Activated T-cell treated with anti-CD3 and anti-CD28 coated beads, Interleukin-2, amount 50 U/mL, for 4 hours (primary cell): ENCODE measurements at regions not wholly inside any gene's neighbourhood (a gene's known extent, or its start where the extent isn't known, plus 50 kb on each side); places are given as distances from the start of the nearest gene placed in this dataset.
"Not testable (repeated sequence)": the region's sequence is repeated elsewhere in the genome, so short reads cannot be mapped to it uniquely, and the experiment has no call there.

ENCODE experiments used
- ATAC-seq, 2 donors: fragments of 200-7000 bp; cut with Tn5 transposase; one replicate each; pipeline ENCODE4 v1.10.0; 2021
- DNase-seq: peaks from one replicate; pipeline ENCODE4 v3.0.0-alpha.2; 2020
- H3K27me3 Mint-ChIP-seq: one replicate; pipeline ENCODE4 v1.8.0; 2021; ENCODE audit warnings: low read depth, mixed read lengths
- H3K36me3 Mint-ChIP-seq: one replicate; pipeline ENCODE4 v1.8.0; 2022; ENCODE audit warnings: mixed read lengths; ENCODE audit not compliant: insufficient read depth
- H3K4me1 Mint-ChIP-seq: one replicate; pipeline ENCODE4 v1.8.0; 2021; ENCODE audit warnings: low read depth, mixed read lengths
- H3K4me3 Mint-ChIP-seq: one replicate; pipeline ENCODE4 v1.8.0; 2021; ENCODE audit warnings: mild to moderate bottlenecking, moderate library complexity, mixed read lengths
- H3K9me3 Mint-ChIP-seq: one replicate; pipeline ENCODE4 v1.8.0; 2021; ENCODE audit warnings: mixed read lengths

DNA sequence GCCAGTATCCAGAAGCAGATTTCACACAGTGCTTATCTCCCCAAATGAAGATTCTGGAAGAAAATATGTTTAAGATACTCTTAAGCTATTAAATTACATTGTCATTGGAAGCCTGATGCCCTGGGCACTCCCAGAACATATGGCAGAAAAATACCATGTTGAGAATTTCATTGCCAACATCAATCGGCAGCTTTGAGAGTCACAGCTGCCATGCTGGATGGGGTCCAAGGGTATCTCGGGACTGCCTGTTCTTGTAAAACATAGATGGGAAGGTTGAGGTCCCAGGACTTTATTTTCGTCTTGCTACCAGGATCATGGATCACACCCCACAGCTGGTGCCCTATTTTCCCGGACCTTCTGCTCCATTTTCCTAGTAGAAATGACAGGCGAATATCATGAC lies 632.5 kb downstream of the SUCLG1 start:
- H3K4me1 Mint-ChIP-seq: no peaks in the 10 kb centered on the region
- ATAC-seq (no peak), DNase-seq (no peak)
- H3K9me3 Mint-ChIP-seq: peaks cover 4% of the 10 kb centered on the region
- H3K36me3 Mint-ChIP-seq: no peaks in the 10 kb centered on the region
- no peak overlapping the region for H3K4me3 Mint-ChIP-seq
- H3K27me3 Mint-ChIP-seq: no peaks in the 10 kb centered on the region

- Mint-ChIP-seq H3K27me3 (no peaks in the 10 kb centered on the region), H3K4me1 (no peaks in the 10 kb centered on the region), H3K36me3 (no peaks in the 10 kb centered on the region), H3K4me3 (no peak overlapping the region), H3K9me3 (peaks cover 4% of the 10 kb centered on the region)
- DNase-seq (no peak), ATAC-seq (no peak)
Observed at GRCh38 chr2:83823229-83823628, 635.9 kb downstream of the SUCLG1 start.

DNA sequence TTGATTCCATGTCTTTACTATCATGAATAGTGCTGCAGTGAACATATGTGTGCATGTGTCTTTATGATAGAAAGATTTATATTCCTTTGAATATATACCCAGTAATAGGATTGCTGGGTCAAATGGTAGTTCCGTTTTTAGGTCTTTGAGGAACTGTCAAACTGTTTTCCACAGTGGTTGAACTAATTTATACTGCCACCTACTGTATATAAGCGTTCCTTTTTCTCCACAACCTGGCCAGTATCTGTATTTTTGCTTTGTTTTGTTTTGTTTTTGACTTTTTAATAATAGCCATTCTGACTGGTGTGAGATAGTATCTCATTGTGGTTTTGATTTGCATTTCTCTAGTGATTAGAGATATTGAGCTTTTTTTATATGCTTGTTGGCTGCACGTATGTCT lies 641.6 kb downstream of the SUCLG1 start:
- Mint-ChIP-seq H3K4me3 (no peak overlapping the region), H3K9me3 (peaks cover 4% of the 10 kb centered on the region), H3K27me3 (no peaks in the 10 kb centered on the region), H3K36me3 (no peaks in the 10 kb centered on the region), H3K4me1 (no peaks in the 10 kb centered on the region)
- no peak for ATAC-seq
- DNase-seq: no peak

- H3K36me3 Mint-ChIP-seq: no peaks in the 10 kb centered on the region
- ATAC-seq: no peak
- H3K9me3 Mint-ChIP-seq: no peaks in the 10 kb centered on the region
- DNase-seq: no peak
- no peaks in the 10 kb centered on the region for H3K27me3 Mint-ChIP-seq
- H3K4me3 Mint-ChIP-seq: no peak overlapping the region
- H3K4me1 Mint-ChIP-seq: no peaks in the 10 kb centered on the region
Observed at GRCh38 chr2:83808878-83809277, 650.2 kb downstream of the SUCLG1 start.

GRCh38 chr2:83802604-83803003 lies 656.5 kb downstream of the SUCLG1 start:
- H3K4me3 Mint-ChIP-seq: no peak overlapping the region
- no peaks in the 10 kb centered on the region for H3K27me3 Mint-ChIP-seq
- H3K9me3 Mint-ChIP-seq: no peaks in the 10 kb centered on the region
- H3K36me3 Mint-ChIP-seq: no peaks in the 10 kb centered on the region
- no peak for DNase-seq
- ATAC-seq: no peak
- no peaks in the 10 kb centered on the region for H3K4me1 Mint-ChIP-seq

DNA sequence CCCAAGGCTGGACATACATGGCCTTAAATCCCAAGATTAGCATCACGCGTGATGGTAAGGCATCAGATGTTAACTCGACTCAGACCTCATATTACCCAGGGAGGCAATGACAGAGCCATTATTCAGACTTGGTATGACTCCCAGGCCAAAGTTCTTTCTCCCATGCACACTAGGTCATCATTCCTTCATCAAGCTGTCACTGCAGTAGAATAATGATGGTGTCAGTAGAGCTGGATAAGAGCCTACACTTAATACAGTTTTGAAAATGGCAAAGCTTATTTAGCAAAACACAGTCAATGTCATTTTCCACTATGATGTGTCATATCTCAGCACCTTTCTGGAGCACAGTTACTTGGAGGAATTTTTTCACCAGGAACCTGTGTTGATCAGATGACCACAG lies 663.3 kb downstream of the SUCLG1 start:
- no peaks in the 10 kb centered on the region for H3K4me1 Mint-ChIP-seq
- H3K4me3 Mint-ChIP-seq: no peak overlapping the region
- no peaks in the 10 kb centered on the region for H3K27me3 Mint-ChIP-seq
- H3K36me3 Mint-ChIP-seq: no peaks in the 10 kb centered on the region
- no peaks in the 10 kb centered on the region for H3K9me3 Mint-ChIP-seq
- DNase-seq (no peak), ATAC-seq (no peak)

- not testable (repeated sequence) for DNase-seq, H3K27me3 Mint-ChIP-seq, ATAC-seq, H3K4me3 Mint-ChIP-seq, H3K4me1 Mint-ChIP-seq, H3K36me3 Mint-ChIP-seq, H3K9me3 Mint-ChIP-seq
Observed at GRCh38 chr2:83790467-83790866, 668.6 kb downstream of the SUCLG1 start.

DNA sequence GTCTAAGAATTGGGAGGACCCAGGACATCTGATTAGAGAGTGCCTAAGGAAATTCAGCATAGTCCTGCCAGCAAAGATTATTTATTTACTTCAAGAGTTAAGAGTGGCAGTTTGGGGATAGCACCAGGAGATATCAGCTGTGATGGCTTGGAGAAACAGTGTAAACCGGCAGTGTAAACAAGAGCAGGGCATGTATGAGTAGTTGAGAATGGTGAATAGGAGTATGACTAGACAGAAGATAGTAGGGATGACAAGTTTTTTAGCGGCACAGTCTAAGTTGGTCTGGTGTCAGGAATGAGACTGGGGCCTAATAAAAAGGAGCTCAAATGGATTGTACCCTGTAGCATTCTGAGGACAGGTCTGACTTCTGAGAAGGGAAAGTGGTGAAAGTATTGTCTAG lies 669.4 kb downstream of the SUCLG1 start:
- not testable (repeated sequence) for ATAC-seq, H3K9me3 Mint-ChIP-seq, H3K36me3 Mint-ChIP-seq, H3K27me3 Mint-ChIP-seq, H3K4me3 Mint-ChIP-seq, DNase-seq, H3K4me1 Mint-ChIP-seq

- H3K27me3 Mint-ChIP-seq, DNase-seq, H3K36me3 Mint-ChIP-seq: not testable (repeated sequence)
Observed at GRCh38 chr2:83788938-83789566, 670.0 kb downstream of the SUCLG1 start.

DNA sequence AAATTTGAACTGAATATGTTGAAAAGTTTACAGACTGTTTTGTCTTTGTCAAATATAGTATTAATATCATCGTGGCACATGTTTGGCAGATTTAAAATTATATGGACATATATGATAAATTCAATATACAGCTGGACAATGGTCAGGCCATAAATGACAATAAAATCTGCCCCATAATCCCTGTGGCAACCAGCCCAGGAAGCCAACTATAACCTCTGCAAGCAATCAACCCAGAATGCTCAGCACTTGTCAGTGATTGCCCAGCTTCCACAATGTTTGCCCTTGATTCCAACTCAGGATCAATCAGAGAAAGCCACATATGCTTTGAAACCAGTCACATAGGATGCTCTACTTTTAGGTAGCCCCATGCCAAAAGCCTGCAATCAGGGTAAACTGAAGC lies 671.9 kb downstream of the SUCLG1 start:
- no peak for ATAC-seq
- Mint-ChIP-seq H3K4me3 (no peak overlapping the region), H3K9me3 (no peaks in the 10 kb centered on the region), H3K36me3 (no peaks in the 10 kb centered on the region), H3K4me1 (no peaks in the 10 kb centered on the region), H3K27me3 (no peaks in the 10 kb centered on the region)
- DNase-seq: no peak

More at GRCh38 chr2:83788938-83789566, 670.0 kb downstream of the SUCLG1 start:
- not testable (repeated sequence) for H3K4me1 Mint-ChIP-seq, H3K9me3 Mint-ChIP-seq, H3K4me3 Mint-ChIP-seq, ATAC-seq

DNA sequence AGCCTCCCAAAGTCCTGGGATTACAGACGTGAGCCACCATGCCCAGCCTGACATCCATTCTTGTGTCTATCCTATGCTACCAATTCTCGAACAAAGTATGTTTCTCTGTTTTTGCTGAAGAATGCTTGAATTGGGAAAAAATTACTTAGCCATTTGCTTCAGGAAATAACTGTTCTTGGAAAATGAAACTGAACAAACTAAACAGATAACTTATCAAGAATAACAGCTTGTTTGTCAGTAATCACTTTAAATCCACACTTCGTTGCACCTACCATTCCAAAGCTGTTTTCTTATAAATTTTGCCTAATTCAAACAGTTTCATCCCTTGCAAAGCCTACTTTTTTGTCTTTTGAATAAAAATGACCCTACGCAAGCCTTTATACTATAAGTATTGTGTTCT lies 672.9 kb downstream of the SUCLG1 start:
- Mint-ChIP-seq H3K36me3 (no peaks in the 10 kb centered on the region), H3K4me3 (no peak overlapping the region), H3K27me3 (no peaks in the 10 kb centered on the region), H3K4me1 (no peaks in the 10 kb centered on the region), H3K9me3 (peaks cover 5% of the 10 kb centered on the region)
- DNase-seq (no peak), ATAC-seq (no peak)

DNA sequence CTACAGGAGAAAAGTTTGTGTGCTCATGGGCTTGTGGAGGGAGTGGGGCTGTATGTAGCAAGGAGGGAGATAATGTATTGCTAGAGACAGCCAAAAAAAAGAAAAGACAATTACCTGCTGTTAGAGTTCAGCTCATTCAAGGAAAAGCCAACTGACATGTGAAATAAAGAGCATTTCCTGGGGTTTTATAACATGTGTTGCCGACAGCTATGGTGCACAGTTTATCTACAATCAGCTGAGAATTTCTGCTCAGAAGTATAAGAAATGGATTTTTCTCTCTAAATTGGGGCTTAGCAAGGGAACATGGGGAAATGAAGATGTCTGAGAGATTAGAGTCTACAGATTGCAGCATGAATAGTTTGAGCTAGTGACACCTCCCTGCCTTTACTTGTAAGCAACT lies 674.1 kb downstream of the SUCLG1 start:
- Mint-ChIP-seq H3K9me3 (peaks cover 9% of the 10 kb centered on the region), H3K36me3 (no peaks in the 10 kb centered on the region), H3K27me3 (no peaks in the 10 kb centered on the region), H3K4me3 (no peak overlapping the region), H3K4me1 (no peaks in the 10 kb centered on the region)
- DNase-seq (no peak), ATAC-seq (no peak)

- Mint-ChIP-seq H3K27me3 (no peaks in the 10 kb centered on the region), H3K4me3 (no peak overlapping the region), H3K4me1 (no peaks in the 10 kb centered on the region), H3K9me3 (peaks cover 9% of the 10 kb centered on the region), H3K36me3 (no peaks in the 10 kb centered on the region)
- ATAC-seq (no peak), DNase-seq (no peak)
Observed at GRCh38 chr2:83784315-83784714, 674.8 kb downstream of the SUCLG1 start.

- Mint-ChIP-seq H3K4me1 (no peaks in the 10 kb centered on the region), H3K4me3 (no peak overlapping the region), H3K36me3 (no peaks in the 10 kb centered on the region), H3K9me3 (peaks cover 9% of the 10 kb centered on the region), H3K27me3 (no peaks in the 10 kb centered on the region)
- no peak for ATAC-seq
- no peak for DNase-seq
Observed at GRCh38 chr2:83782122-83782521, 677.0 kb downstream of the SUCLG1 start.

GRCh38 chr2:83764447-83765005 lies 694.6 kb downstream of the SUCLG1 start:
- DNase-seq (no peak), ATAC-seq (no peak)
- Mint-ChIP-seq H3K4me1 (no peaks in the 10 kb centered on the region), H3K9me3 (peaks cover 23% of the 10 kb centered on the region), H3K36me3 (no peaks in the 10 kb centered on the region), H3K4me3 (no peak overlapping the region), H3K27me3 (no peaks in the 10 kb centered on the region)
